ENCODE measurements at regions not wholly inside any gene's neighbourhood (a gene's known extent, or its start where the extent isn't known, plus 50 kb on each side); places are given as distances from the start of the nearest gene placed in this dataset.

DNA sequence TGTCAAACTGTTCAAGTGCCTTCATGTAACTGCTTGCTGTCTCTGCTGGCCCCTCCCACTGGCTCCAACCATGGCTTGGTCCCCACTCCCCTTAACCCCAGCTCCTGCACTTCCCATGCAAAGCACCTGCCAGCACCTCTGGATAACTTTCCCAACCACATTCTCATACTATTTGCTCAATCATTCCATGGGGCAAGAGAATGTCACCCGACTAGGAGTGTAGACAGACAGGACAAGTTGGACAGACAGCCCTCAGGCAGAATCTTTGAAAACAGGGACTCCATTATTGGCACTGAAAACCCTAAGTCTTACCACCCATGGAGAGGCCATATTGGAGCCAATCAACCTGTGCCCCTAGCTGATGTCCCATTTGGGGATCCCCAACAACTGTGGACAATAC, 246.5 kb downstream of the RPLP1 start:
- no peak for TF ChIP-seq POLR2A (IDR thresholded peaks at IDR 0.05)
- TF ChIP-seq, protein P1, sequence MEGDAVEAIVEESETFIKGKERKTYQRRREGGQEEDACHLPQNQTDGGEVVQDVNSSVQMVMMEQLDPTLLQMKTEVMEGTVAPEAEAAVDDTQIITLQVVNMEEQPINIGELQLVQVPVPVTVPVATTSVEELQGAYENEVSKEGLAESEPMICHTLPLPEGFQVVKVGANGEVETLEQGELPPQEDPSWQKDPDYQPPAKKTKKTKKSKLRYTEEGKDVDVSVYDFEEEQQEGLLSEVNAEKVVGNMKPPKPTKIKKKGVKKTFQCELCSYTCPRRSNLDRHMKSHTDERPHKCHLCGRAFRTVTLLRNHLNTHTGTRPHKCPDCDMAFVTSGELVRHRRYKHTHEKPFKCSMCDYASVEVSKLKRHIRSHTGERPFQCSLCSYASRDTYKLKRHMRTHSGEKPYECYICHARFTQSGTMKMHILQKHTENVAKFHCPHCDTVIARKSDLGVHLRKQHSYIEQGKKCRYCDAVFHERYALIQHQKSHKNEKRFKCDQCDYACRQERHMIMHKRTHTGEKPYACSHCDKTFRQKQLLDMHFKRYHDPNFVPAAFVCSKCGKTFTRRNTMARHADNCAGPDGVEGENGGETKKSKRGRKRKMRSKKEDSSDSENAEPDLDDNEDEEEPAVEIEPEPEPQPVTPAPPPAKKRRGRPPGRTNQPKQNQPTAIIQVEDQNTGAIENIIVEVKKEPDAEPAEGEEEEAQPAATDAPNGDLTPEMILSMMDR (IDR thresholded peaks at IDR 0.05): no peak

All from tibial nerve (tissue), 3 donors.